Activated T-helper 1 cell treated with anti-CD3 and anti-CD28 coated beads, Interleukin-12 subunit alpha, Interleukin-12 subunit beta, Interleukin-2, Interleukin-4 antibody, amounts not matched to agents 30 ng/mL and 10 ng/mL and 1 ng/mL, durations not matched to agents 14 hours and 24 hours and 36 hours (primary cell): ENCODE measurements at regions not wholly inside any gene's neighbourhood (a gene's known extent, or its start where the extent isn't known, plus 50 kb on each side); places are given as distances from the start of the nearest gene placed in this dataset.

Experiments
- DNase-seq: peaks from one replicate; pipeline ENCODE4 v3.0.0; 2021; ENCODE audit warnings: low spot score
- H3K27ac Mint-ChIP-seq: one replicate; pipeline ENCODE4 v1.8.0; 2021; ENCODE audit warnings: mild to moderate bottlenecking, mixed read lengths
- H3K27me3 Mint-ChIP-seq: one replicate; pipeline ENCODE4 v1.8.0; 2022; ENCODE audit warnings: mild to moderate bottlenecking, moderate library complexity, mixed read lengths; ENCODE audit not compliant: insufficient read depth
- H3K36me3 Mint-ChIP-seq: one replicate; pipeline ENCODE4 v1.8.0; 2021; ENCODE audit warnings: low read depth, mixed read lengths
- H3K4me1 Mint-ChIP-seq: one replicate; pipeline ENCODE4 v1.8.0; 2021; ENCODE audit warnings: low read depth, mixed read lengths
- H3K4me3 Mint-ChIP-seq: one replicate; pipeline ENCODE4 v1.8.0; 2021; ENCODE audit warnings: mild to moderate bottlenecking, moderate library complexity, mixed read lengths
- H3K9me3 Mint-ChIP-seq: one replicate; pipeline ENCODE4 v1.8.0; 2021; ENCODE audit warnings: mixed read lengths
- intact Hi-C: fragments of 100-400 bp; cut with micrococcal nuclease; formaldehyde crosslinking; loops from one replicate; pipeline ENCODE4 v1.15.1; 2024

DNA sequence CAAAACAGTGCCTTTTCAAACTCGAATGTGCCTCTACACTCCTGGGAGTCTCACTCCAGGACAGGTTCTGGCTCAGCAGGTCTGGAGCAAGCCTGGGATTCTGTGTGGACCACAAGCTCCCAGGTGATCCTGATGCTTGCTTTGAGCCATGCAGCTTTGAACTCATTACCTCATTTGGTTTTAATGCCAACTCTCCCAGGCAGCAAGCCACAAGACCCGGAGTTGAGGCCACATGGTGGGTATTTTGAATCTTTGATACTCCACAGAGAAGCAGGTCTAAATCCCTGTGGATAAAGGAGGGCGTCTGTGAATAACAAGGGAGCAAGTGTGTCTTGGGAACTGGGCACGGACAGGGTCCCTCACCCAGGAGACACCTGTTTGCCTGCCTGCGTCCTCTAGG, 205.4 kb upstream of the CST7 start:
- no peak overlapping the region for H3K27ac Mint-ChIP-seq
- intact Hi-C loops, result no loop called here
- peaks cover 30% of the 10 kb centered on the region for H3K4me1 Mint-ChIP-seq
- no peaks in the 10 kb centered on the region for H3K9me3 Mint-ChIP-seq
- no peak overlapping the region for H3K4me3 Mint-ChIP-seq
- no peaks in the 10 kb centered on the region for H3K36me3 Mint-ChIP-seq
- H3K27me3 Mint-ChIP-seq, result peaks cover 2% of the 10 kb centered on the region
- DNase-seq, result no peak

DNA sequence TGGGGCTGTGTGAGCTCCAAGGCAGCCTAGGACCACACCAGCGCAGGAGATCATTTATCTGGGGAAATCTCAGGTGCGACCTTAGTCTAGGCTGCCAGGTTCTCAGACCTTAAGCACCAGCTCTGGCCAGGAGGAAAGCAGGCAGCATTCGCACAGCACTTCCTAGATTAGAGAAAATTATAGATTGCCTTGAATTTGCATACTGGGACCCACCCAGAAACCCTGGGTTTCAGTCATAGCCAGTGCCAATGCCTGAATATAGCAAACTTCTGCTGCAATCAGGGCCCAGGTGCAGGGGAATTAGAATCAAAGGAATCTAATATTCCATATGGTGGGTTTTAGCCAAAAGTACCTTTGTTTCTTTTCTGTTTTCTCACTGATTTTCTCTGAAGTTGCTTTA, 204.3 kb upstream of the CST7 start:
- intact Hi-C loops, result no loop called here
- Mint-ChIP-seq H3K36me3 (no peaks in the 10 kb centered on the region), H3K27me3 (peaks cover 2% of the 10 kb centered on the region), H3K4me3 (no peak overlapping the region), H3K9me3 (no peaks in the 10 kb centered on the region), H3K27ac (no peak overlapping the region), H3K4me1 (peaks cover 19% of the 10 kb centered on the region)
- DNase-seq, result no peak

DNA sequence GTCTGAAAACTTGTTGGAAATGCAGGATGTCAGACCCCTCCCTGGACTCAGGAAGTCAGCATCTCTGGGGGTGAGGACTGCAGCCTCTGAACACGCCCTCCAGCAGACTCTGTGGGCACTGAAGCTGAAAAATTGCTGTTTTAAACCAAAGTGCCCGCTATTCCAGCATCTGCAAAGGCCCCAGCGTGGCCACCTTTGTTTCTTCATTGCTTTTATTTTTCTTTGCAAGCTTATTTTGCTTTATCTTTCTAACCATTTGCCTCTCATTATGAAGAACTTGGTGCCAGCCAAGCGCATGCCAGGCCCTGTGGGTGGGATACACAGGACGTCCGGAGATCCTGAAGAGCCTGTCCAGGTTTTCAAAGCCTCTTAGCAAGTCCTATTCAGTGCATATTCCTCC, 203.9 kb upstream of the CST7 start:
- no peaks in the 10 kb centered on the region for H3K36me3 Mint-ChIP-seq
- intact Hi-C loops, result no loop called here
- H3K27ac Mint-ChIP-seq, result no peak overlapping the region
- H3K27me3 Mint-ChIP-seq, result peaks cover 2% of the 10 kb centered on the region
- no peak overlapping the region for H3K4me3 Mint-ChIP-seq
- DNase-seq, result no peak
- H3K9me3 Mint-ChIP-seq, result no peaks in the 10 kb centered on the region
- peaks cover 19% of the 10 kb centered on the region for H3K4me1 Mint-ChIP-seq

DNA sequence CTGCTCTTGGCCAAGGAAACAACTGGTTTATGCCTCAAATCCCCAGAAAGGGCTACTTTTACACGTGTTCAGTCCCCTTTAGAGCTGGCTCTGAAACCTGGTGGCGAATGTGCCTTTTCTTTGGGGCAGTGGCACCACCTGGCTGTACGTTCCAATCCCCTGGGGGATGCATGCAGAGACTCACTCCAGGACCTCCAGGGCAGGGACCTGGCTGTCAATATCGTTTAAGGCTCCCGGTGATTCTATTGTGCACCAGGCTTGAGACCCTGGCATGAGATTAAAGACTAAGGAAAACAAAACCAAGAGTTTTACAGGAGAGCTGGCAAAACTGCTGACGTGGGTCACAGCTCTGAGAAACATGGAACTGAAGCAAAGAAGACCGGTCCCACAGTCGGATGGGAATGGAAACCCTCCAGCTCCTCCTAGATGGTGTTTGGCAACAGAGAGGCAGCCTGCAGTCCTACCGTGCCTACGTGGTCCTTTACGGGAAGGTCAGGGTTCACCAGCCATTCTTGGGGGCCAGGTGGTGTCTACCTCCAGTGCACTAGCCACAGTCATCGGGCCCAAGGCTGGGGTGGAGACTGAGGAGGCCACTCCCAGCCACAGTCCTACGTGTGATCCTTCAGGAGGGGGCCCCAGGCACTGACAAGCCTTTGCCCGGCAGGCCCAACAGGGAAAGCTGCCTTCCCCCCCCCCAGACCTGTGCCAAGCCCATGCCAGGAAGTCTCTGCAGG, 203.3 kb upstream of the CST7 start:
- H3K36me3 Mint-ChIP-seq, result no peaks in the 10 kb centered on the region
- peaks cover 2% of the 10 kb centered on the region for H3K27me3 Mint-ChIP-seq
- peaks cover 13% of the 10 kb centered on the region for H3K4me1 Mint-ChIP-seq
- no peak overlapping the region for H3K27ac Mint-ChIP-seq
- H3K9me3 Mint-ChIP-seq, result no peaks in the 10 kb centered on the region
- no peak for DNase-seq
- intact Hi-C loops, result no loop called here
- no peak overlapping the region for H3K4me3 Mint-ChIP-seq

DNA sequence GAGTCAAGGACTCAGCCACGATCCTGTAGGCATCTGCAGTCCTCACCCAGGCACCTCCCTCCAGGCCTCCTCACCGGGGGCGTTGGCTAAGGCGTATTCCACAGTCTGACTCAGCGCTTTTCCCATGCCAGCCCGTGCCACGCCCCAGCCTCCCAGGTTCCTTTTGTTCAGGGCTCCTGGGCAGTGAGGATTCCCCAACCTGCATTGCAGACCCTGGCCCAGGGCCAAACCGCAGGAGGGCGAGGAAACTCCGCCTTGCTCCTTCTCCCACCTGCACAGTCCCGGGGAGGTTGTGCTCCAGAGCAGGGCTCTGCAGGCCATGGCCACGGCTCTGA, 202.8 kb upstream of the CST7 start:
- DNase-seq, result no peak
- H3K4me1 Mint-ChIP-seq, result peaks cover 12% of the 10 kb centered on the region
- no peaks in the 10 kb centered on the region for H3K36me3 Mint-ChIP-seq
- no peaks in the 10 kb centered on the region for H3K9me3 Mint-ChIP-seq
- H3K27me3 Mint-ChIP-seq, result peaks cover 2% of the 10 kb centered on the region
- intact Hi-C loops, result no loop called here
- no peak overlapping the region for H3K27ac Mint-ChIP-seq
- H3K4me3 Mint-ChIP-seq, result no peak overlapping the region

DNA sequence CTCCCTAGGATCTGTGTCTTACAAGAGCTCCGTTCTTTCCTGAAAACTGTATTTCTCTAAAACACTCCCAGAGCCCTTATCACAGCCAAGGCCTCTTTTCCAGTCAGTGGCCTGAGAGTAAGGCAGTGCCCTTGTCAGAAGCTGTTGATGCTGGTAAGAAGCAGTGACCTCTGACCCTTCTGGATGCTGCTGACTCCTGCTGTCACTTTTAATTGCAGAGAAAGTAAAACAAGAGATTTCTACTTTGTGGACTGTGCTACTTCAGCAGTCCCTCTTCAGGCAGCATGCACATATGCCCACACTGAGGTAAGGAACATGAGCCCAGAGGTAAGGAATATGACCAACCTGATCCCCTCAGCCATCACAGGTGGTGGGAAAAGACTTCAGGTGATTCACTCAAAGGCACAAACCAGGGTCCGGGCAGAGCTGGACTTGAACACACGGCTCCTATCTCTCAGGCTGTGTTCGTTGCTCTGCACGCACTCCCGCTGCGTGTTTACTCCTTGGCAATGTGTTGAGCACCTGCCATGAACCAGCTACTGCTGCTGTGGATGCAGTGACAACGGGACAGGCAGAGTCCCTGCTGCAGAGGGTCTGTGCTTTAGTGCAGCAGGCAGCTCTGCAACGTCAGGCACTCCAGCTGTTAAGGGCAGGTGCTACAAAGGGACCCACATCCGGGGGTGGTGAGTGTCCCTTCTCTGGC, 201.9 kb upstream of the CST7 start:
- peaks cover 12% of the 10 kb centered on the region for H3K4me1 Mint-ChIP-seq
- intact Hi-C loops, result no loop called here
- peaks cover 2% of the 10 kb centered on the region for H3K27me3 Mint-ChIP-seq
- H3K9me3 Mint-ChIP-seq, result no peaks in the 10 kb centered on the region
- H3K4me3 Mint-ChIP-seq, result no peak overlapping the region
- DNase-seq, result no peak
- H3K27ac Mint-ChIP-seq, result no peak overlapping the region
- no peaks in the 10 kb centered on the region for H3K36me3 Mint-ChIP-seq

DNA sequence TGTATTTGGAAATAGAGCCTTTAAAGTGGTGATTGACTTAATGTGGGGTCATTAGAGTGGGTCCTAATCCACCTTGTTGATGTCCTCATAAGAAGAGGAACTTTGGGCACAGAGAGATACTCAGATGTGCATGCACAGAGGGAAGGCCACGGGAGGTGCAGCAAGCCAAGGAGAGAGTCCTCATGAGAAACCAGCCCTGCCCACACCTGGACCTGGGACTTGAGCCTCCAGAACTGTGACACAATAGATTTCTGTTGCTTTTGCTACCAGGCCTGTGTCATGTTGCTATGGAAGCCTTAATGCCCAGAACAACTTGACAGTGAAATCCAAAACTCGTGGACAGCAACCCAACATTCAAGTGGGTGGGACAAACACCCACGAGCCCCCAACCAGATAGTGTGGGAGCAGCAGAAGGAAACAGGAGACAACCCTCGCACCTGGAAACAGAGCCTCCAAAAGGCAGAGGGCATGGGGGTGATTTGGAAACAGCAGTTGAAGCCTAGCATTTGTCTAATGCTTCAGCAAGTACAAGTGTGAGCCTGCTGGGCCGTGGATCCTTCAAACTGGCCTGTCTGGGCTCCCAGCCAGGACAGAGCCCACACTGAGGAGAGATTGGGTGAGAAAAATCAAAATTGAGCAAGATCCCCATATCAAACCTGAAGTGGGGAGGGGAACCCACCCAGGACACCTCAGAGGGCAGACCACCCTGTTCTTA, 201.0 kb upstream of the CST7 start:
- Mint-ChIP-seq H3K9me3 (no peaks in the 10 kb centered on the region), H3K27me3 (peaks cover 2% of the 10 kb centered on the region), H3K27ac (no peak overlapping the region), H3K4me3 (no peak overlapping the region), H3K36me3 (no peaks in the 10 kb centered on the region), H3K4me1 (peaks cover 12% of the 10 kb centered on the region)
- intact Hi-C loops, result no loop called here
- DNase-seq, result no peak

DNA sequence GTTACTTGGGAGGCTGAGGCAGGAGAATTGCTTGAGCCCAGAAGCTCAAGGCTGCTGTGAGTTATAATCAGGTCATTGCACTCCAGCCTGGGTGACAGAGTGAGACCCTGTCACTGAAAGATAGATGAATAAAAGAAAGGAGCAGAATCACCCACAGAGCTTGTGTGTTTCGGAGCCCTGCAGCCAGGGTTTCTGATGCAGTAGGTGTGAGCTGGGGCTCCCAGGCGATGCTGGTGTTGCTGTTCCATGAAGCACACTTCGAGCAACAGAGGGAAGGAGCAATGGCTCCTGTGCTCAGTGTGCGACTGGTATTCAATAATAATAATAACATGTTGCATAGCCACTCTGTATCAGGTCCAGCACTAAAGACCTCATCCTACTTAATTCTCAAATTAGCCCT, 197.5 kb upstream of the CST7 start:
- Mint-ChIP-seq H3K27me3 (peaks cover 7% of the 10 kb centered on the region), H3K4me3 (no peak overlapping the region), H3K36me3 (no peaks in the 10 kb centered on the region), H3K9me3 (no peaks in the 10 kb centered on the region), H3K27ac (no peak overlapping the region), H3K4me1 (peaks cover 12% of the 10 kb centered on the region)
- intact Hi-C loops, result no loop called here
- no peak for DNase-seq

DNA sequence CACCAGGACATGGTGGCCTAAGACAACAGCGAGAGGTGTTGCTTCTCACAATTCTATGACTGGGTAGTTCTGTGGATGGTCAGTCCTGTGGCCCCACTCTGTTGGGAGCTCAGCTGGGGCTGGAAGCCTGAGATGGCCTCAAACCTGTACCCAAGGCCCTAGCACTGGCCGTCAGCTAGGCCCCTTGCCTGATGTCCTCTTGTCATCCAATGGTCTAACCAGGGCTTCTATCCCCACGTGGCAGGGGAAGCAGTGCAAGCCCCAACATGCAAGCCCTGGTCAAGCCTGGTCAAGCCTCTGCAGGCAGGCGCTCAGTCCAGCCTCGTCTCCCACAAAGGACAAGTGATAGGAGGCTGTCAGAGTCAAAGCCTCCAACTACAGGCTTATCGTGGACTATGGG, 196.5 kb upstream of the CST7 start:
- H3K36me3 Mint-ChIP-seq, result no peaks in the 10 kb centered on the region
- DNase-seq, result no peak
- H3K4me3 Mint-ChIP-seq, result no peak overlapping the region
- peaks cover 4% of the 10 kb centered on the region for H3K4me1 Mint-ChIP-seq
- intact Hi-C loops, result no loop called here
- peaks cover 15% of the 10 kb centered on the region for H3K27me3 Mint-ChIP-seq
- H3K9me3 Mint-ChIP-seq, result no peaks in the 10 kb centered on the region
- H3K27ac Mint-ChIP-seq, result no peak overlapping the region

DNA sequence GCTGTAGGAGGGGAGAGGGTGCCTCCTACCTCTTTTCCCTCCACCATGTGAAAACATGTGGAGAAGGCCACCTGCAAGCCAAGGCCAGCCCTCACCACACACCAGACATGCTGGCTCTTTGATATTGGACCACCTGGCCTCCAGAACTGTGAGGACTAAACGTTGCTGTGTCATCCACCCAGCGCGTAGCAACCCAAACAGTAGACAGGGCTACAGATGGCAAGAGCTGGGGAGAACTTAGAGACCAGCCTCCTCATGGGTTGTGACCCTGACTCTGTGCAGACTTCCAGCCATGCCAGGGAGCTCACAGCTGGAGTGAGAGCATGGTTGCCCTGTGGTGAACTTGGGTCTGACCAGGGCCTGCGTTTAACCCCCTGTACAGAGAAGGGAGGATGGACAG, 195.9 kb upstream of the CST7 start:
- DNase-seq, result no peak
- Mint-ChIP-seq H3K27ac (no peak overlapping the region), H3K36me3 (no peaks in the 10 kb centered on the region), H3K27me3 (peaks cover 18% of the 10 kb centered on the region), H3K4me3 (no peak overlapping the region), H3K4me1 (no peaks in the 10 kb centered on the region), H3K9me3 (no peaks in the 10 kb centered on the region)
- intact Hi-C loops, result no loop called here

DNA sequence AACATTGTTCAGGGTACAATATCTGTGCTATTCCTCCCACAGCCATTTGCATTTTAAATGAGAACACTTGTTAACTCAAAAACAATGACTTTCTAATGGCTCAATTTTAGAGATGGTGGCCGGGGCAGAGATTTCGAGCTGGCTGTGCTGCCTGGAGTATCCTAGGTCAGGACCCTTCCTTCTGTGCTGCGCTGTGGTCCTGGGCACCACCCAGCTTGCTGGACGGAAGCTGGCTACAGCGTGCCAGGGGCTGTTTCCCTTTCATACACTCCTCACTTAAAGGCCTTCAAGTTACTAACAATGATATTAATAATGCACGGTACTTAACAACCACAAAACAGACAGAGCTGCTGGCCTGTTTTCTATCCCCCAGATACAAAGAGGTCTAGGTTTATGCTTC, 194.4 kb upstream of the CST7 start:
- Mint-ChIP-seq H3K27ac (no peak overlapping the region), H3K4me3 (no peak overlapping the region), H3K4me1 (no peaks in the 10 kb centered on the region), H3K27me3 (peaks cover 27% of the 10 kb centered on the region), H3K36me3 (no peaks in the 10 kb centered on the region), H3K9me3 (no peaks in the 10 kb centered on the region)
- intact Hi-C loops, result no loop called here
- DNase-seq, result no peak

DNA sequence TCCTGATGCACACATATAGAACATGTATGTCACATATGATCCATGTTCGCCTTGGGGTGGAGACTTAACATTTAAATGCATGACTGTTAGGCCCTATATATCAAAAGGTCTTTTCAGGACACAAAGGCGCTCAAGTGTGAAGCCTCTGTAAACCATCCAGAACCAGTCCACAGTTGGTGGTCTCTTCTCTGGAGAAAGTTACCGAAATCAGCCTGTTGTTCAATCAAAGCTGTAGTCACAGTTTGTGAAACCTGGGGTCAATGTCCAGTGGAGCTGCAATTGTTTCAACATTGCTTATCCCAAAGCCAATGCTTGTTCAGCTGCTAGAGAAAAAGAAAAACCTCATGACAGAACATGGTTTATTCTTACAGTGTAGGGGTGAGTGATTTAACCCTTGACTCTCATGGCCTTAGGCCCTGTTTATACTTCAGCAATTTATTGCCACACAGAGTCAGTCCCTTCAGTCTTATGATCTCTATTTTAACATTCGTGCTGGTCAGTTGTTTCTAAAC, 193.6 kb upstream of the CST7 start:
- H3K4me3 Mint-ChIP-seq, result no peak overlapping the region
- H3K27ac Mint-ChIP-seq, result no peak overlapping the region
- DNase-seq, result no peak
- peaks cover 28% of the 10 kb centered on the region for H3K27me3 Mint-ChIP-seq
- no peaks in the 10 kb centered on the region for H3K36me3 Mint-ChIP-seq
- H3K9me3 Mint-ChIP-seq, result no peaks in the 10 kb centered on the region
- no peaks in the 10 kb centered on the region for H3K4me1 Mint-ChIP-seq
- intact Hi-C loops, result no loop called here

DNA sequence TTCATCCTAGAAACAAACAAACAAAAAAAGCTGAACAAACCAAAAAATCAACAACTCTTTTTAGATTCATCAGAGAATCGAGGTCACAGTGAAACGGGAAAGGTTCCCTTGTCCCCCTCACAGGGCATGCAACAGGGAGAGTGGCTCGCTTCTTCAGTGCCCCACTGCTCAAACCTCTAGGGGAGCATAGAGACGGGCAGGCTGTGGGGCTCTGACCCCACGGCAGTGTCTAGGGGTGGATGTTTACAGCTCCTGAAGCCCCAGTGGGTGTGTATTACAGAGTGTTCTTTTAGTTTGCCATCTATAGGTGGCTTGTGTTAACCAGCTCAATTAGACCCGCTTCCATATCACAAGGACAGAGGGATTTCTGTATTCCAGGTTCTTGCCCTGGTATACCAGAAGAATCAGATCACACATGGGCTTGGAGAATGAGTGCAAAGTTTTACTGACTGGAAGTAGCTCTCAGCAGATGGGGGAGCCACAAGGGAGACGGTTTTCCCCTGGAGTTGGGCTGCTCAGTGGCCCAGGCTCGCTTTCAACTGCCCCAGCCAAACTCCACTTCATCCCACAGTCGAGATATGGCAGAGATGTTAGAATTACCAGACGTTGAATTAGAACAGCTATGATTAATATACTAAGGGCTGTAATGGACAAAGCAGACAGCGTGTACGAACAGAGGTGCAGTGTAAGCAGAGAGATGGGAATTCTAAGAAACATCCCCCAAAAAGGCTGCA, 192.6 kb upstream of the CST7 start:
- intact Hi-C loops, result no loop called here
- H3K27ac Mint-ChIP-seq, result no peak overlapping the region
- no peak for DNase-seq
- H3K27me3 Mint-ChIP-seq, result peaks cover 28% of the 10 kb centered on the region
- H3K4me3 Mint-ChIP-seq, result no peak overlapping the region
- no peaks in the 10 kb centered on the region for H3K4me1 Mint-ChIP-seq
- no peaks in the 10 kb centered on the region for H3K9me3 Mint-ChIP-seq
- no peaks in the 10 kb centered on the region for H3K36me3 Mint-ChIP-seq
